H9 (cell line): ENCODE measurements at regions not wholly inside any gene's neighbourhood (a gene's known extent, or its start where the extent isn't known, plus 50 kb on each side); places are given as distances from the start of the nearest gene placed in this dataset.

ENCODE experiments used
- DNase-seq: peaks from one replicate; pipeline ENCODE4 v3.0.0-alpha.2; 2017
- H2AFZ ChIP-seq: one replicate; pipeline ENCODE4 v1.6.1; 2013; ENCODE audit warnings: mild to moderate bottlenecking, low read length, control low read depth, moderate library complexity
- H2AK5ac ChIP-seq: 2 replicates; pipeline ENCODE4 v1.6.1; 2013; ENCODE audit warnings: low read length, control low read depth, mixed read lengths; ENCODE audit not compliant: insufficient read length
- H2BK120ac ChIP-seq: one replicate; pipeline ENCODE4 v1.6.1; 2013; ENCODE audit warnings: low read depth, mild to moderate bottlenecking, low read length, control low read depth, inconsistent platforms; ENCODE audit not compliant: poor library complexity, severe bottlenecking
- H2BK12ac ChIP-seq: 2 replicates; pipeline ENCODE4 v1.6.1; 2013; ENCODE audit warnings: low read length, control low read depth, mixed read lengths, low read depth; ENCODE audit not compliant: insufficient read length
- H2BK15ac ChIP-seq: 2 replicates; pipeline ENCODE4 v1.6.1; 2013; ENCODE audit warnings: low read depth, low read length, control low read depth
- H2BK20ac ChIP-seq: one replicate; pipeline ENCODE4 v1.6.1; 2013; ENCODE audit warnings: low read depth, mild to moderate bottlenecking, low read length, control low read depth, inconsistent platforms; ENCODE audit not compliant: poor library complexity, severe bottlenecking
- H2BK5ac ChIP-seq: 2 replicates; pipeline ENCODE4 v1.6.1; 2013; ENCODE audit warnings: low read length, control low read depth, mixed read lengths; ENCODE audit not compliant: insufficient read length
- H3K14ac ChIP-seq: 2 replicates; pipeline ENCODE4 v1.6.1; 2013; ENCODE audit warnings: low read length, control low read depth; ENCODE audit not compliant: insufficient read depth
- H3K18ac ChIP-seq: 2 replicates; pipeline ENCODE4 v1.6.1; 2013; ENCODE audit warnings: low read depth, mild to moderate bottlenecking, mixed read lengths, low read length, control low read depth; ENCODE audit not compliant: insufficient read length
- H3K23ac ChIP-seq: 2 replicates; pipeline ENCODE4 v1.6.1; 2013; ENCODE audit warnings: low read length, control low read depth, mixed read lengths, low read depth; ENCODE audit not compliant: insufficient read length
- H3K23me2 ChIP-seq: 2 replicates; pipeline ENCODE4 v1.6.1; 2013; ENCODE audit warnings: low read depth, mild to moderate bottlenecking, mixed read lengths, low read length, control low read depth; ENCODE audit not compliant: insufficient read length, poor library complexity, severe bottlenecking
- H3K27ac ChIP-seq: 2 replicates; pipeline ENCODE4 v1.5.1; 2013; ENCODE audit warnings: low read length, control low read depth, mixed read lengths, low read depth; ENCODE audit not compliant: insufficient read length
- H3K27me3 ChIP-seq: 2 replicates; pipeline ENCODE4 v1.6.1; 2013; ENCODE audit warnings: low read length, control low read depth, inconsistent platforms; ENCODE audit not compliant: insufficient read depth
- H3K4ac ChIP-seq: 2 replicates; pipeline ENCODE4 v1.6.1; 2013; ENCODE audit warnings: low read depth, mild to moderate bottlenecking, control low read depth, inconsistent platforms, low read length, moderate library complexity
- H3K4me1 ChIP-seq: 2 replicates; pipeline ENCODE4 v1.6.1; 2013; ENCODE audit warnings: low read length, control low read depth, inconsistent platforms; ENCODE audit not compliant: insufficient read depth
- H3K4me2 ChIP-seq: 2 replicates; pipeline ENCODE4 v1.6.1; 2013; ENCODE audit warnings: low read length, control low read depth, mixed read lengths; ENCODE audit not compliant: insufficient read length, insufficient read depth
- H3K56ac ChIP-seq: 2 replicates; pipeline ENCODE4 v1.6.1; 2013; ENCODE audit warnings: low read depth, mild to moderate bottlenecking, mixed read lengths, low read length, control low read depth; ENCODE audit not compliant: insufficient read length
- H3K79me1 ChIP-seq: 2 replicates; pipeline ENCODE4 v1.6.1; 2013; ENCODE audit warnings: low read depth, mild to moderate bottlenecking, moderate library complexity, low read length, control low read depth, inconsistent platforms; ENCODE audit not compliant: insufficient read depth, poor library complexity, severe bottlenecking
- H3K79me2 ChIP-seq: 2 replicates; pipeline ENCODE4 v1.6.1; 2013; ENCODE audit warnings: low read length, control low read depth, inconsistent platforms; ENCODE audit not compliant: insufficient read depth
- H3K9ac ChIP-seq: 2 replicates; pipeline ENCODE4 v1.6.1; 2013; ENCODE audit warnings: low read length, control low read depth, mixed read lengths; ENCODE audit not compliant: insufficient read length; ENCODE audit errors: extremely low read depth
- H3K9me3 ChIP-seq: one replicate; pipeline ENCODE4 v1.6.1; 2013; ENCODE audit warnings: low read depth, low read length, inconsistent platforms; ENCODE audit not compliant: control insufficient read depth
- H3T11ph ChIP-seq: one replicate; pipeline ENCODE4 v1.6.1; 2013; ENCODE audit warnings: mild to moderate bottlenecking, low read length, control low read depth, inconsistent platforms
- H4K20me1 ChIP-seq: one replicate; pipeline ENCODE4 v1.6.1; 2013; ENCODE audit not compliant: control insufficient read depth, insufficient read length, insufficient read depth
- H4K5ac ChIP-seq: 2 replicates; pipeline ENCODE4 v1.6.1; 2013; ENCODE audit warnings: low read depth, mild to moderate bottlenecking, mixed read lengths, low read length, control low read depth; ENCODE audit not compliant: insufficient read length
- H4K8ac ChIP-seq: replicated peaks from 2 replicates; pipeline ENCODE4 v1.6.1; 2013; ENCODE audit warnings: low read length, control low read depth, mixed read lengths, low read depth; ENCODE audit not compliant: insufficient read length
- H4K91ac ChIP-seq: 2 replicates; pipeline ENCODE4 v1.6.1; 2013; ENCODE audit warnings: low read depth, mild to moderate bottlenecking, moderate library complexity, mixed read lengths, low read length, control low read depth; ENCODE audit not compliant: insufficient read length
- H3K27ac Mint-ChIP-seq, 3 experiments: 2 replicates in 2 of 3; 3 replicates in 1 of 3; pipeline ENCODE4 v1.8.0; 2020 to 2021; ENCODE audit warnings: mixed read lengths in 3 of 3, mild to moderate bottlenecking in 1 of 3, moderate library complexity in 1 of 3
- H3K27me3 Mint-ChIP-seq: 2 replicates; pipeline ENCODE4 v1.8.0; 2021; ENCODE audit warnings: low read depth, mild to moderate bottlenecking, moderate library complexity, mixed read lengths
- H3K36me3 Mint-ChIP-seq, 3 experiments: 2 replicates in 2 of 3; 3 replicates in 1 of 3; pipeline ENCODE4 v1.8.0; 2020 to 2021; ENCODE audit warnings: low read depth in 3 of 3, mixed read lengths in 3 of 3; ENCODE audit not compliant: insufficient read depth in 1 of 3
- H3K4me1 Mint-ChIP-seq, 2 experiments: 2 replicates each; pipeline ENCODE4 v1.8.0; 2020; ENCODE audit warnings: mixed read lengths in 2 of 2
- H3K4me3 Mint-ChIP-seq, 2 experiments: 2 replicates in 1 of 2; 3 replicates in 1 of 2; pipeline ENCODE4 v1.8.0; 2020 to 2021; ENCODE audit warnings: mild to moderate bottlenecking in 2 of 2, mixed read lengths in 2 of 2, moderate library complexity in 1 of 2
- H3K9me3 Mint-ChIP-seq, 2 experiments: 2 replicates in 1 of 2; 3 replicates in 1 of 2; pipeline ENCODE4 v1.8.0; 2020; ENCODE audit warnings: mild to moderate bottlenecking in 2 of 2, mixed read lengths in 2 of 2, moderate library complexity in 1 of 2
- CTCF ChIP-seq: fragments of 200-600 bp; sonication (generic); conservative IDR thresholded peaks from 3 replicates; pipeline ENCODE4 v1.8.0; 2021; ENCODE audit warnings: antibody characterized with exemption, mild to moderate bottlenecking
- WGBS: extraction: QIAGEN DNeasy Blood & Tissue Kit; methylation state at CpG from one replicate; pipeline ENCODE4 v1.1.7; 2013; ENCODE audit warnings: missing lambda C conversion rate, low lambda C conversion rate, mixed read lengths; ENCODE audit not compliant: insufficient read length; ENCODE audit errors: extremely low coverage; 5-methylcytosine and 5-hydroxymethylcytosine counted together

- H3K4ac ChIP-seq, result no peak overlapping the region
- no peak overlapping the region for H3K27ac ChIP-seq
- H3K14ac ChIP-seq, result no peak overlapping the region
- no peak overlapping the region for H4K8ac ChIP-seq
- no peak overlapping the region for H3K18ac ChIP-seq
- 0 out of 2 replicates have a peak, but pooled peaks cover 1% of the 10 kb centered on the region for H3K27me3 Mint-ChIP-seq
- DNase-seq, result no peak
- H3K23ac ChIP-seq, result no peak overlapping the region
- H3K56ac ChIP-seq, result no peak overlapping the region
- TF ChIP-seq CTCF, result no peak
- no peak overlapping the region for H2BK12ac ChIP-seq
- H3K27me3 ChIP-seq, result no peaks in the 10 kb centered on the region
- no peak overlapping the region for H3K9ac ChIP-seq
- no peak overlapping the region for H3K4me2 ChIP-seq
- no peaks in the 10 kb centered on the region for H3K9me3 ChIP-seq
- H3K4me1 Mint-ChIP-seq, result no peaks in the 10 kb centered on the region
- no peak overlapping the region for H3T11ph ChIP-seq
- H3K4me1 ChIP-seq, result no peaks in the 10 kb centered on the region
- no peak overlapping the region for H4K5ac ChIP-seq
- no peak overlapping the region for H2BK20ac ChIP-seq
- no peak overlapping the region for H2AK5ac ChIP-seq
- no peak overlapping the region for H3K4me3 Mint-ChIP-seq
- peaks cover 12 to 17% of the 10 kb centered on the region in 2 experiments; a peak in 4 of 5 replicates for H3K9me3 Mint-ChIP-seq
- no peaks in the 10 kb centered on the region for H4K20me1 ChIP-seq
- no peak overlapping the region for H2BK5ac ChIP-seq
- no peak overlapping the region for H2AFZ ChIP-seq
- no peaks in the 10 kb centered on the region for H3K23me2 ChIP-seq
- no peak overlapping the region for H3K27ac Mint-ChIP-seq
- WGBS, result no CpG with 5 or more reads among the region's 3 CpGs
- no peak overlapping the region for H4K91ac ChIP-seq
- H3K36me3 Mint-ChIP-seq, result no peaks in the 10 kb centered on the region; a peak in 2 of 7 replicates
- no peak overlapping the region for H2BK120ac ChIP-seq
- no peaks in the 10 kb centered on the region for H3K79me1 ChIP-seq
- no peak overlapping the region for H2BK15ac ChIP-seq
- H3K79me2 ChIP-seq, result no peaks in the 10 kb centered on the region
Observed at GRCh38 chr21:38112219-38112789, 144.5 kb upstream of the KCNJ15 start.
